Kidney epithelial cell (primary cell): ENCODE measurements at regions not wholly inside any gene's neighbourhood (a gene's known extent, or its start where the extent isn't known, plus 50 kb on each side); places are given as distances from the start of the nearest gene placed in this dataset.

Experiments used
- DNase-seq: peaks from one replicate; pipeline ENCODE4 v3.0.0-alpha.2; 2010; ENCODE audit warnings: low read depth
- H3K27me3 ChIP-seq: 2 replicates; pipeline ENCODE4 v1.6.0; 2011; ENCODE audit warnings: low read length; ENCODE audit not compliant: control insufficient read depth, insufficient read depth
- H3K36me3 ChIP-seq: 2 replicates; pipeline ENCODE4 v1.5.1; 2011; ENCODE audit warnings: low read length; ENCODE audit not compliant: control insufficient read depth, insufficient read depth
- H3K4me3 ChIP-seq: 2 replicates; pipeline ENCODE4 v1.5.1; 2011; ENCODE audit warnings: low read depth, mild to moderate bottlenecking, control low read depth, low read length
- TF ChIP-seq, protein P1 (sequence below): IDR thresholded peaks from 2 replicates; pipeline ENCODE4 v1.5.1; 2011; ENCODE audit warnings: mild to moderate bottlenecking, moderate library complexity, low read length, control low read depth, inconsistent platforms; ENCODE audit not compliant: insufficient read depth, poor library complexity, severe bottlenecking

GRCh38 chr2:191607096-191607495 lies 70.8 kb upstream of the NABP1 start:
- Histone ChIP-seq H3K27me3 (no peaks in the 10 kb centered on the region), H3K36me3 (no peaks in the 10 kb centered on the region), H3K4me3 (no peak overlapping the region)
- no peak for DNase-seq
- TF ChIP-seq, protein P1, sequence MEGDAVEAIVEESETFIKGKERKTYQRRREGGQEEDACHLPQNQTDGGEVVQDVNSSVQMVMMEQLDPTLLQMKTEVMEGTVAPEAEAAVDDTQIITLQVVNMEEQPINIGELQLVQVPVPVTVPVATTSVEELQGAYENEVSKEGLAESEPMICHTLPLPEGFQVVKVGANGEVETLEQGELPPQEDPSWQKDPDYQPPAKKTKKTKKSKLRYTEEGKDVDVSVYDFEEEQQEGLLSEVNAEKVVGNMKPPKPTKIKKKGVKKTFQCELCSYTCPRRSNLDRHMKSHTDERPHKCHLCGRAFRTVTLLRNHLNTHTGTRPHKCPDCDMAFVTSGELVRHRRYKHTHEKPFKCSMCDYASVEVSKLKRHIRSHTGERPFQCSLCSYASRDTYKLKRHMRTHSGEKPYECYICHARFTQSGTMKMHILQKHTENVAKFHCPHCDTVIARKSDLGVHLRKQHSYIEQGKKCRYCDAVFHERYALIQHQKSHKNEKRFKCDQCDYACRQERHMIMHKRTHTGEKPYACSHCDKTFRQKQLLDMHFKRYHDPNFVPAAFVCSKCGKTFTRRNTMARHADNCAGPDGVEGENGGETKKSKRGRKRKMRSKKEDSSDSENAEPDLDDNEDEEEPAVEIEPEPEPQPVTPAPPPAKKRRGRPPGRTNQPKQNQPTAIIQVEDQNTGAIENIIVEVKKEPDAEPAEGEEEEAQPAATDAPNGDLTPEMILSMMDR: no peak

GRCh38 chr2:191610756-191611155 lies 67.2 kb upstream of the NABP1 start:
- no peaks in the 10 kb centered on the region for H3K36me3 ChIP-seq
- DNase-seq: no peak
- no peaks in the 10 kb centered on the region for H3K27me3 ChIP-seq
- TF ChIP-seq, protein P1: no peak
- H3K4me3 ChIP-seq: no peak overlapping the region

- TF ChIP-seq, protein P1: no peak
- H3K36me3 ChIP-seq: no peaks in the 10 kb centered on the region
- H3K4me3 ChIP-seq: no peak overlapping the region
- H3K27me3 ChIP-seq: no peaks in the 10 kb centered on the region
- no peak for DNase-seq
Observed at GRCh38 chr2:191611614-191612013, 66.3 kb upstream of the NABP1 start.

DNA sequence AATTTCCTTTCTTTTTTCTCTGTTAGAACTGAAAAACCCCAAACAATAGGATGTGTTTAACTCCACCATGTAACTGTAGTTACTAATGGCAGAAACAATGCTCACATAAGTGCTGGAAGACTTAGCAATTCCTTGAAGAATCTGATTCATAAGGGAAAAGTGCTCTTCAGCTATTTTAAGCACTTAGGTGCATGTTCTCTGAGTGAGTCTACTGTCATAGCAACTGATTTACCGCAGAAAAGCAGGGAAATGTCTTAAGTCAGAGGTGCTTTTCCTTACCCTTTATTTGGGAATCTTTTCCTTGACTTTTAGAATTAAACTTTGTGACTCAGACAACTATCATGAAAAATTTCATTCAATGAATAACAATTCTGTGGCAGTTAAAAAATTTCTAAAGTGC lies 65.4 kb upstream of the NABP1 start:
- peak; percentile 98 for DNase-seq
- TF ChIP-seq, protein P1: no peak
- Histone ChIP-seq H3K36me3 (no peaks in the 10 kb centered on the region), H3K4me3 (no peak overlapping the region), H3K27me3 (no peaks in the 10 kb centered on the region)

DNA sequence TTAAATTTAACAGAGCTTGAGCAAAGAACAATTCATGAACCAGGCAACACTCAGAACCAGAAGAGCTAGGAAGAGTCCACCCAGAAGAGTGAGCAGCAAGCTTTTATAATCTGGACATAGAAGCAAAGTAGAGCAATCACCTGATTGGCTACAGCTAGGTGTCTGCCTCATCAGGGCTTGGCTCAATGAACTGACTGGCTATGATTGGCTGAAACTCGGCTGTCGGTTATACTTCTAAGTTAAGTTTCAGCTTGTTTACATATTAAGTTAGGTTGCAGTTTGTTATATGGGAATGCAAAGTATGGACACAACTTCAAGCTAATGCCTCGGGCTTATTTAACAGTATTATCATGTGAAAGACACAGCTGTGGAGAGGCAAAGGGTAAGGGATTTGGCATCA lies 63.2 kb upstream of the NABP1 start:
- Histone ChIP-seq H3K27me3 (no peaks in the 10 kb centered on the region), H3K36me3 (no peaks in the 10 kb centered on the region), H3K4me3 (no peak overlapping the region)
- DNase-seq: no peak
- TF ChIP-seq, protein P1: no peak

DNA sequence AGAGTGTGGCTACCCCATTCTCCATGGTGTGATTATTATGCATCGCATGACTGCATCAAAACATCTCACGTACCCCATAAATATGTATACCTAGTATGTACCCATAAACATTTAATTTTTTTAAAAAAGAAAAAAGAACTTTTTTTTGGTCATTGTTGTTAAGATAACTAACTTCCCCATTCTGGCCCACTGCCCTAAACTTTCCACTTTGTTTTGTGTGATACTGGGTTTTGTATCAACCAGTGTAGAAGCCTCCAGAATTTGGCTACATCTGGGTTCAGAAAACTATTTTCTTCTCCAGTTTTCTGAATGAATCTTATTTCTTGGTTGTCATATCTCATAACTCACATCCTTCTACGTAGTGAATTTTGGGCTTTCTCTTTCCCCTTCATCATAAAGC lies 62.3 kb upstream of the NABP1 start:
- DNase-seq: no peak
- H3K4me3 ChIP-seq: no peak overlapping the region
- TF ChIP-seq, protein P1: no peak
- H3K36me3 ChIP-seq: no peaks in the 10 kb centered on the region
- no peaks in the 10 kb centered on the region for H3K27me3 ChIP-seq
